ENCODE measurements at regions not wholly inside any gene's neighbourhood (a gene's known extent, or its start where the extent isn't known, plus 50 kb on each side); places are given as distances from the start of the nearest gene placed in this dataset.

- intact Hi-C loops (cut with DNase I; ENCODE audit: low total_unique reads) = no loop called here
- no peak overlapping the region for H3K4me3 ChIP-seq (ENCODE audit: low read depth, poor library complexity, severe bottlenecking)
- TF ChIP-seq POLR2A (IDR thresholded peaks at IDR 0.05) = no peak
- no peak for TF ChIP-seq CTCF (IDR thresholded peaks at IDR 0.05)
- 60 to 66% methylated on average over 10 of the region's 10 CpGs for WGBS, 2 donors
- peak in 1 of 2 donors; percentile 60 for DNase-seq (ENCODE audit: low spot score in 2 of 2)
Measured at GRCh38 chr5:3309538-3309937, 286.1 kb upstream of the IRX1 start.

GRCh38 chr5:3307982-3308621, 287.5 kb upstream of the IRX1 start:
- no peak overlapping the region for H3K4me3 ChIP-seq (ENCODE audit: low read depth, poor library complexity, severe bottlenecking)
- TF ChIP-seq CTCF (IDR thresholded peaks at IDR 0.05) (no peak), POLR2A (IDR thresholded peaks at IDR 0.05) (no peak)
- 49 to 57% methylated on average over 9 of the region's 9 CpGs for WGBS, 2 donors
- peak in 1 of 2 donors; percentile 54 for DNase-seq (ENCODE audit: low spot score in 2 of 2)
- intact Hi-C loops (cut with DNase I; ENCODE audit: low total_unique reads) = no loop called here

DNA sequence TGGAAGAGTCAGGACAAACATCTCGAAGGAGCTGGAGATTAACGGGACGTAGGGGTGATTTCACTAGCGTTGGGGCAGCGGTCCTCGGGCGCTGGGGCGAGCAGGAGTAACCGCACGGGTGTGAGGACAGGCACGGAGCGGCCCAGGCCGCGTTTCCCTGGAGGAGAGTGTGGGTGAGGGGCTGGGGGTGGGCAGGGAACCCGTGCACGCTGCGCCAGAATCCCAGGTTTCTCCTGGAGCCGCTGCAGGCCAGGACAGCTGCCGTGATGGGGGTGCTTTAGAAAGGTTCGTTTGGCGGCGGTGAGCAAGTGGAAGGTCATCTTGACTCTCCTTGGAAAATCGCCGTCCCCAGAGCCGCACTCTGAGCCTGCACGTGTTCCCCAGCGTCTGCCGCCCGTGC, 290.2 kb upstream of the IRX1 start:
- peak in 1 of 2 donors; percentile 80 for DNase-seq (ENCODE audit: low spot score in 2 of 2)
- WGBS, 2 donors = 90 to 93% methylated on average over 29 of the region's 29 CpGs
- TF ChIP-seq POLR2A (IDR thresholded peaks at IDR 0.05) (no peak), CTCF (IDR thresholded peaks at IDR 0.05) (no peak)
- no peak overlapping the region for H3K4me3 ChIP-seq (ENCODE audit: low read depth, poor library complexity, severe bottlenecking)
- intact Hi-C loops (cut with DNase I; ENCODE audit: low total_unique reads) = no loop called here

DNA sequence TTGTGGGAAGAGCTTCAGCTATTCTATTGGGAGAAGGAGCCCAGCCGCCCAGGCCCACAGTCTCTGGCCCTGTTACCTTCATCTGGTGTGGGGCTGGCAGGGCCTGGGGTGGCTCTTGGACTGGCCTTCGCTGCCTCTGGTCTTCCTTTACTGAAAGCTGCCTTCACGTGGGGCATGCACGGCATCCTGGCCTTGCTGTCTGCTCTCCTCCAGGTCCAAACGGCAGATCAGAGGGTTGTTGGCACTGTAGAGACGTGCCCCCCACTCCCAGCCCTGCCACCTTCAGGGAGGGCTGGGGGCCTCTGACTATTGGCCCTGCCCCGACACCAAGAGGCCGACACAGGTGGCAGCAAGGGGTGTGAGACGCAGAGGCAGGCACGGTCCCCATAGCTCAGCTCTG, 291.3 kb upstream of the IRX1 start:
- intact Hi-C loops (cut with DNase I; ENCODE audit: low total_unique reads) = no loop called here
- peak in 1 of 2 donors; percentile 77 for DNase-seq (ENCODE audit: low spot score in 2 of 2)
- 88 to 90% methylated on average over 9 of the region's 10 CpGs for WGBS, 2 donors
- no peak overlapping the region for H3K4me3 ChIP-seq (ENCODE audit: low read depth, poor library complexity, severe bottlenecking)
- TF ChIP-seq POLR2A (IDR thresholded peaks at IDR 0.05) = no peak
- no peak for TF ChIP-seq CTCF (IDR thresholded peaks at IDR 0.05)

DNA sequence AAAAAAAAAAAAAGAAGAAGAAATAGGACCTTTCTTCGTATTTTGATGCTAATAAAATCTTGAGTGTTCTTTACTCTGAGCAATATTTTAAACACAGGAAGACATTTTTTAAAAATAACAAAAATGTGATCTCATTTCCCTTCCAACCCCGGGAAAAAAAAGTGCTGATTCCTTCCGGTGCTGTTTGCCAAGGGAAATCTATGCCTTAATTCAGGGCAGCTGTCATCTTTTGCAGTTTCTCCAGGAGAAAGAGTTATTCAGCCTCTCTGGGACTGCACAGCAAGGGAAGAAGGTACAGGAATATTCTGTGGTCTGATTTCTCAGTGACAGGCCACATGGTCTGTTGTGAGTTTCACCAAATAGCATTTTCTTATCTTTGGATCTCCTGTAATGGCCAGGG, 291.9 kb upstream of the IRX1 start:
- no peak for DNase-seq (ENCODE audit: low spot score in 2 of 2)
- intact Hi-C loops (cut with DNase I; ENCODE audit: low total_unique reads) = no loop called here
- H3K4me3 ChIP-seq (ENCODE audit: low read depth, poor library complexity, severe bottlenecking) = no peak overlapping the region
- WGBS, 2 donors = 37 to 46% methylated on average over 3 of the region's 3 CpGs
- TF ChIP-seq POLR2A (IDR thresholded peaks at IDR 0.05) = no peak

- WGBS, 2 donors = 0 to 33% methylated on average over 1 of the region's 1 CpG
- TF ChIP-seq CTCF (IDR thresholded peaks at IDR 0.05) (no peak), POLR2A (IDR thresholded peaks at IDR 0.05) (no peak)
Measured at GRCh38 chr5:3302228-3302627, 293.4 kb upstream of the IRX1 start.

More at GRCh38 chr5:3302228-3302627, 293.4 kb upstream of the IRX1 start:
- DNase-seq (ENCODE audit: low spot score in 2 of 2) = no peak
- H3K4me3 ChIP-seq (ENCODE audit: low read depth, poor library complexity, severe bottlenecking) = no peak overlapping the region
- intact Hi-C loops (cut with DNase I; ENCODE audit: low total_unique reads) = no loop called here

Measured in lower leg skin (tissue), 4 donors.